ENCODE measurements at regions not wholly inside any gene's neighbourhood (a gene's known extent, or its start where the extent isn't known, plus 50 kb on each side); places are given as distances from the start of the nearest gene placed in this dataset.

DNA sequence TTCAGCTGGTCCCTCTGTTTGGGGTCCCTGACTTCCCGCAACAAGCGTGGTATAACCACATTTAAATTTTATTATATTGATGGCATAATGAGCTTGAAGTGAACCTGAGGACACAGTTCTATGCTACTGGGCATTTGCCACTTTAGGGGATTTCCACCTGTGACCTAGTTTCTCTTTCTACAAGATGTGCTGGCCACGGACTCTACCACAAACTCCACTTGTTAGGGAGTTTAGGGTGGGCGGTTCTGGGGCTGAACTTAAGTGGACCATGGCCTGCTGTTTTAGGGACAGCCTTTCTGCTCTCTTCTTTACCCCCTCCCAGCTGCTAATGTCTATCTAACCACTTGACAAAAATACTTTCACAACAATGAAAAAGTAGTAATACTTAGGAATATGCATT is 1199.1 kb downstream of the SI start:
- H3K9me3 ChIP-seq = no peaks in the 10 kb centered on the region
- no peaks in the 10 kb centered on the region for H3K36me3 ChIP-seq
- no peak for DNase-seq
- H3K27me3 ChIP-seq = no peaks in the 10 kb centered on the region
- no peak overlapping the region for H3K4me3 ChIP-seq

DNA sequence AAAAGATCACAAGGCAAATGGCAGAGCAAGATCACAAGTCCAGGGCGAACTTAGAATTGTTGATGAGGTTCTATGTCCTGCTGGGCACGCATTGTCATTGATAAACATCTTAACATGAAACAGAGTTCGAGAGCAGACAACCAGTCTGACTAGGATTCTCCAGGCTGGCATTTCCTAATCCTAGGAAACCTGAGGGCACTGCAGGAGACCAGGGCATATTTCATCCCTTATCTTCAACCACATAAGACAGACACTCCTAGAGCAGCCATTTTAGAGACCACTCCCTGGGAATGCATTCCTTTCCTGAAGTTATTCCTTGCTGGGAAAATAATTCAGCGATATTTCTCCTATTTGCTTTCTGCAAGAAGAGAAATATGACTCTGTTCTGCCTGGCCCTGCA is 1199.9 kb downstream of the SI start:
- Histone ChIP-seq H3K36me3 (no peaks in the 10 kb centered on the region), H3K9me3 (no peaks in the 10 kb centered on the region), H3K4me3 (no peak overlapping the region), H3K27me3 (no peaks in the 10 kb centered on the region)
- no peak for DNase-seq

DNA sequence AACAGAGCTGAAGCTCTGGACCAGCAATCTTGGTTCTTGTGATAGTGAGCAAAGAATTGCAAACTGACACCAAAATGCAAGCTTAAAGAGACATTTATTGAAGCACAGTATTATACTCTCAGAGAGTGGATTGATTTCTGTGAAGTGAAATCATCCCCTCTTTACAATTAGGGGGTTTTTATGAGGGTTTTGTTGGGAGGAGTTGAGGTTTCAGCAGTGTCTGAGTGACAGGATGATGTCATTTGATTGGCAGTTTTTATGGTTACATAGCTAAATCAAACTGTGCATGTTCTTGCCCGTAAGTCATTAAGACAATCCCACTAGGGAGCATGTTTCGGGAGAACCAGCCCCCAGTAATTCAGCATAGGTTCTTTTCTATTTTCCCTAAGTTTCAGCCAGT is 1200.5 kb downstream of the SI start:
- Histone ChIP-seq H3K36me3 (no peaks in the 10 kb centered on the region), H3K27me3 (no peaks in the 10 kb centered on the region), H3K9me3 (no peaks in the 10 kb centered on the region), H3K4me3 (no peak overlapping the region)
- no peak for DNase-seq

DNA sequence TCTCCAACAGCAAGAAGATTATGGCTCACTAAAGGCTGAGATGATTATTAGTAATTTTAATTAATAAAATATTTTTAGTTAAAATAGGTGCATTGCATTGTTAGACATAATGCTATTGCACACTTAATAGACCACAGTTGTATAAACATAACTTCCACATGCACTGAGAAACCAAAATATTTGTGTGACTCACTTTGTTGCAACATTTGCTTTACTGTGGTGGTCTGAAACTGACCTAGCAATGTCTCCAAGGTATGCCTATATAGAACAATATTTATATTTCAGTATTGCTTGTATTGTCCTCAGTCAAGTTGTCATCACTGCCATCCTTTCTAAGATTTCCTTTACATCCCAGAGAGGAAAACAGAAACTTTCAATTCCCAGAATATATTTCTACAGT is 1215.2 kb downstream of the SI start:
- DNase-seq = no peak
- no peaks in the 10 kb centered on the region for H3K9me3 ChIP-seq
- H3K27me3 ChIP-seq = no peaks in the 10 kb centered on the region

DNA sequence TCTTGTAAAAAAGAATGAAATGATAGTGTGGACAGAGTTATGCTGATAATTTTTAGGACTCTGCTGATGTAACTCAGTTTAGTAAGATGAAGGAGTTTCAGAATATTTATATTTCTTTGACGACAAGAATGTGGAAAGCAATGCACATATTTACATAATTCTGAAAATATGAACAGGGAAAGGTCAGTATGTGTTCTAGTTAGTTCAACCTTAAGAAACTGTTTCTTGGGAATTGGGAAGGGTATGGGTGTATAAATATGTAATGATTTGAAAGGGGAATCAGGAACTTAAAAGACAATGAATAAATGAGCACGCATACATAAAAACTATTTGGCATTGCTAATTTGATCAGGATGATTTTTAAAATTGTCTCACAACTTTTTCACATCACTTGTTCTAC is 1226.1 kb downstream of the SI start:
- DNase-seq = no peak
- H3K27me3 ChIP-seq = no peaks in the 10 kb centered on the region
- no peaks in the 10 kb centered on the region for H3K36me3 ChIP-seq
- H3K4me3 ChIP-seq = no peak overlapping the region
- H3K9me3 ChIP-seq = no peaks in the 10 kb centered on the region

More for the DNA sequence above, 1215.2 kb downstream of the SI start:
- Histone ChIP-seq H3K36me3 (no peaks in the 10 kb centered on the region), H3K4me3 (no peak overlapping the region)

DNA sequence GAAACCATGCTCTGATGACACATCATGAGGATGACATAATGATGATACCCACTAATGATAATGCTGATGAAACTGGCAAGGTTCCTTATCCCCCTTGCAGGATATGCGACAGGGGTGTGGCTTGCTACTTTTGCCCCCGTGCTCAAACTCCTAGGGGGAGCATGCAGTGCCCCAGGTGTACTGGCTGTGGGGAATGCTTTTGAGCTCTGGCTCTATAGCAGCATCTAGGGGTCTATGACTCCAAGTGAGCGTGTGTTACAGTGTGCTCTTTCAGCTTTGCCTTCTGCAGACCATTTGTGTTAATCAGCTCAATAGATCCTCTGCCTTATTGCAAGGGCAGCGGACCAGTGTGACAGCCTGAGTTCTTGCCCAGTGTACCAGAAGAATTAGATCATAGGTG is 1239.5 kb downstream of the SI start:
- Histone ChIP-seq H3K27me3 (no peaks in the 10 kb centered on the region), H3K36me3 (no peaks in the 10 kb centered on the region), H3K9me3 (no peaks in the 10 kb centered on the region), H3K4me3 (no peak overlapping the region)
- DNase-seq = no peak

DNA sequence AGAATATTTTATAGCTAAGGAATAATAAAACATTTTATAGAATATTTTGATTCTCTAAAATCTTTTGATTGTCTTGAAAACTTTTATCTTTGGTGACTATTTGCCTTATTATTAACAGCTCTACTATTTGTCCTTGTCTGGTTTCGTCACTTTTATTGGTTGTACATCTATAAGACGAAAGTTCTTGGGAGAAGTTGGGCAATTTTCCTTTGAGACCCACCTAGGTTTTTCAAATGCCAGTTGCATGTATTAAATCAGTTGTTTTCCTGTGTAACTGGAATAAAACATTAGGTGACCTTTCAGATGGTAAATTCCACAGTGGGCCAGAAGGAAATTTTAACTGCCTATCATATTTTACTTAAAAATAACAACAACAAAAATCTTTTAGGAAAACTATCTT is 1245.7 kb downstream of the SI start:
- H3K9me3 ChIP-seq = no peaks in the 10 kb centered on the region

DNA sequence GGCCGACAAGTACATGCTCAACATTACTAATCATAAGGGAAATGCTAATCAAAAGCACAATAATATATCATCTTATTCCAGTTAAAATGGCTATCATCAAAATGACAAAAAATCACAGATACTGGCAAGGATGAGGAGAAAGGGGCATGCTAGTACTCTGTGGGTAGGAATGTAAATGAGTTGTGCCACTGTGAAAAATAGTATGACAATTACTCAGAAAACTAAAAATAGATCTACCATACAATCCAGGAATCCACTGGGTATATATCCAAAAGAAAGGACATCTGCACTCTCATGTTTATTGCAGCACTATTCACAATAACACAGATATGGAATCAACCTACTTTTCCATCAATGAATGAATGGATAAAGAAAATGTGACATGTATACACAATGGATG is 1256.5 kb downstream of the SI start:
- no peak for DNase-seq
- Histone ChIP-seq H3K27me3 (no peaks in the 10 kb centered on the region), H3K4me3 (no peak overlapping the region), H3K36me3 (no peaks in the 10 kb centered on the region), H3K9me3 (no peaks in the 10 kb centered on the region)

More for the DNA sequence above, 1245.7 kb downstream of the SI start:
- no peaks in the 10 kb centered on the region for H3K36me3 ChIP-seq
- no peaks in the 10 kb centered on the region for H3K27me3 ChIP-seq
- DNase-seq = no peak
- H3K4me3 ChIP-seq = no peak overlapping the region

DNA sequence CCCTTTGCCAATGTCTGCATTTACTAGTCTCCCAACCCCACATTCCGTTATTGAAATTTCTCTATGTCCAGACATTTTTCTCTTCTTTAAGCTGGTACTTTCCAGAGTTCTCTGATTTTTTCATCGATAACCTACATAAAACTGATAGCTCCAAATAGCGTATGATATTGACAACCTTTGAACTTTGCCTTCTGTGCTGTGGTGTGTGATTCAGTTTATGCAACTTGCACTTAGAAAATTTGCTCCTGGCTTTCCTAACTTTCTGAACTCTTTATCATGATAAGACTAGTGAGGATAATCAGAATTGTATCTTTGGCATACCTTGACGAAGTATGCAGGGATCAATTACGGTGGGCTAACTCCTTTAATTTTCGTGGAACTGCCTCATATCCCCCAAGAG is 1261.3 kb downstream of the SI start:
- DNase-seq = no peak
- H3K27me3 ChIP-seq = no peaks in the 10 kb centered on the region
- no peaks in the 10 kb centered on the region; the same call in 1 of the 2 replicates for H3K9me3 ChIP-seq
- H3K36me3 ChIP-seq = no peaks in the 10 kb centered on the region
- H3K4me3 ChIP-seq = no peak overlapping the region

DNA sequence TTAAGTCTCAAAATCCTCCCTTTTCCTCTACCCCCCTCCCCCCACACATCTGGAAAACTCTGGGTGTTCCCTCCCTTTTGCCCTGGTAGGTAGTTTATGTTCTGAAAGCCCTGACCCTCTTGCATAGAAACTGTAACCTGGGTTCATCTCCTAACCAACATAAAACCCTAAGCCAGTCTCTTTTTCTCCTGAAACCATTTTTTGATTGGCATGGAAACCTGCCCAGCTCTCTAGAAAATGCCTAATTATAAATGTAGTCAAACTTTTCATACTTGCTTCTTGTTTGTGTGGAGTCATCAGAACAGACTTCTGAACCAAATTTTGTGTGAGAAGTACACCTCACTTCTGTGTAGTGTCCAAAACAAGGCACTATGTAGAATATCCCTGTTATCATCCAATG is 1264.4 kb downstream of the SI start:
- DNase-seq = no peak

DNA sequence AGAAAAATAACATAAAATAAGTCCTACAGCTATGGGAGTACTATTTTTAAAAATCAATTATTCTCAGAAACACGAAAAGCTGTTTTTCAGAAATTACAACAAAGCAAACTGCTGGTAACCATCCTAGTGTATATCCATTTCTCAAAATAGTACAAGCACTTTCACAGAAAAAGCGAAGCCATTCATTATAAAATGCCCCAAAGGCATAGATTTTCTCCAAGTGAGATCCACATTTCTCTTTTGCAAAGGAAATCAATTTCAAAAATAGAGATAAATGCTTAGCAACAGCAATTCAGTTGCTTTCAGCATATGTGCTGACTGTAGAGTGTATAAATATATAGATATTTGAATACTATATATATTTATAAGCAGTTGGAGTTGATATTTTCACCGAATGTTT is 1266.3 kb downstream of the SI start:
- Histone ChIP-seq H3K36me3 (no peaks in the 10 kb centered on the region), H3K9me3 (no peaks in the 10 kb centered on the region; the same call in 1 of the 2 replicates), H3K27me3 (no peaks in the 10 kb centered on the region), H3K4me3 (no peak overlapping the region)
- DNase-seq = no peak

More for the DNA sequence above, 1264.4 kb downstream of the SI start:
- Histone ChIP-seq H3K9me3 (no peaks in the 10 kb centered on the region; the same call in 1 of the 2 replicates), H3K27me3 (no peaks in the 10 kb centered on the region), H3K4me3 (no peak overlapping the region), H3K36me3 (no peaks in the 10 kb centered on the region)

DNA sequence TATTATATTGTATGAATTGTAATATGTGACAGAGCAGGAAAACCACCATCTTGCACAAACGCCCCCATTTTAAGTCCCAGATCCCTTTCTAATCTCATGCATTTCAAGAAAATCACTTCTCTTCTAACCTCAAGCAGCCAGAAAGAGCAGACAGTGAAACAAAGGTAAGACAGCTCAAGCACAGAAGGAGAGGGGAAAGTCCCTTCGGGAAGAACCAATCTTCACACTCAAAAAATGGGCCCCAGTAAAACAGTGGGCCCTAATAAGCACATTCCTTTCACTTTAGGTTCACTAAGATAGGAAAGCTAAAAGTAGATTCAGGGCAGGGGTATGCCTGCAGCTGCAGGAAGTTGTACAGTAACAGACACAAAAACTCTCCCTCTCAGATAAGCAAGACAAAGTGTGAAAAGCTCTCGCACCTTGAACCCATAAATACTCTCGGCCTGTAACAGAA is 1268.7 kb downstream of the SI start:
- no peaks in the 10 kb centered on the region for H3K9me3 ChIP-seq
- no peak for DNase-seq
- no peaks in the 10 kb centered on the region for H3K36me3 ChIP-seq
- H3K4me3 ChIP-seq = no peak overlapping the region
- no peaks in the 10 kb centered on the region for H3K27me3 ChIP-seq

DNA sequence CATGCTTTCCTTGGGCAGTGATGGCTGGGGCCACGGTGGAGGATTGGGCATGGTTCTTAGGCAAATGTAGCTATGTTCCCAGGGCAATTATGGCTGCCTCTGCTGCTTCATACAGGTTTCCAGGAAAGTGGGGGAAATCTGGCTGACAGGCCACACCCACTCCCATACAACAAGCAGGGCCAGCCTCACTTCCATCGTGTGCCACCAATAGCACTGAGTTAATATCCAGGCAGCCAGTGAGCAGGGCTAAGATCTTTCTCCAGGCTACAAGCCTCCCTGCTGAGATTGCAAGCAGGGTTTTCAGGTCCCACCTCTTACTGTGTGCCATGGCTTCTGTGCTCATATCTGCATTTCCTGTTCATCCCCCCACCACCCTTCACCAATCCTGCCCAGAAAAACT is 1291.9 kb downstream of the SI start:
- no peaks in the 10 kb centered on the region for H3K9me3 ChIP-seq
- H3K27me3 ChIP-seq = no peaks in the 10 kb centered on the region
- no peak for DNase-seq
- H3K4me3 ChIP-seq = no peak overlapping the region
- H3K36me3 ChIP-seq = no peaks in the 10 kb centered on the region

DNA sequence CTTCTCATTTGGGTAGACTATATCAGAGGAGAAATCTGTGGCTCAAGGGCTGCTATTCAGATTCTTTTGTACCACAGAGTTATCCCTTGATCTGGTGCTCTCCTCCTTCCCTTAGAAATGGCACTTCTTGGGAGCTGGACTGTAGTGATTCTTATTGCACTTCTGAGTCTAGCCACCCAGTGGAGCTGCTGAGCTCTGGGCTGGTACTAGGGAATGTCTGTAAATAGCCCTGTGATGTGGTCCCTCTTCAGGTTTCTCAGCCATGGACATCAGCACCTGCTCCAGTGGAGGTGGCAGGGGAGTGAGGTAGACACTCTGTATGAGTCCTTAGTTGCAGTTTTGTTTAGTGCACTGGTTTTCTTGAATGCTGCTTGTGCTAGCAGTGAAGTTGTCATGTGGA is 1292.6 kb downstream of the SI start:
- Histone ChIP-seq H3K9me3 (no peaks in the 10 kb centered on the region), H3K27me3 (no peaks in the 10 kb centered on the region), H3K4me3 (no peak overlapping the region), H3K36me3 (no peaks in the 10 kb centered on the region)
- no peak for DNase-seq

DNA sequence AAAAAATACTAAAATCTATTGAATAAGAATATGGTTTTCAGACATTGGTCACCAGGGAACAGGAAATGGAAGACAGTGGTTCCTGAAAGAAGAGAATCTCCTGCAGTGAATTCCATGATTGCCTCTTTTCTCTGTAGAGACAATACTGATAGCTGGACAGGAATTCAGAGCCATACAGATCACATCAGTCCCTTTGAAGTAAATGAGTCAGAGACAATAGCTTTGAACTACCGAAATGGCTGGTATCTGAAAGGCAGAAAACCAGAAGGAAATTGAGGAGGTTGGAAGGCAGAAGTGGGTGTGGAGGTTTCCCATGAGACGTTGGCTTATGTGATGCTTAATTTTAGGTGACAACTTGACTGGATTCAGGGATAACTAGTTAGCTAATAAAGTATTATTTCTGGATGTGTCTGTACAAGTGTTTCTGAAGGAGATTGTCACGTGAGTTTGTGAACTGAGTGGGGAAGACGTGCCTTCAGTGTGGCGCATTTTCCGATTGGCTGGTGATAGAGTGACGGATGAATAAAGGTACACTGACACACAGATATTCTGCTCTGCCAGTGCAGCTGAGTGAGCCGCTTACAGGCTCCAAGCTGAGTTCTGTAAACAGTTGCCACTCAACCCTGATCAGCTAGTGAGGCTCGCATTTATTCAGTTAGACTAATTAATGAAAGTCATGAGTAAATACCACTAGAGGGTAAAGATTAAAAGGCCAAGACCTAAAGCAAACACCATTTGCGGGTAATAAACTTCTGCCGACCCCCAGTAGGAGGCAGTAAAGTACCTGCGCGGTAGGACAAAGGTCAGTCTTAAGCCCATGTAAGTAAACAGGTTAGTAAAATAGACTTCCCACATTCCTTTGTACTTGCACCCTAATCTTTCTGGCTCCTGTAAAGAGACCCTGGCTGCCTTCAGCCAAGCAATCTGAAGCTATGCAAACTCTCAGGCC is 1298.6 kb downstream of the SI start:
- H3K4me3 ChIP-seq = no peak overlapping the region
- H3K9me3 ChIP-seq = no peaks in the 10 kb centered on the region
- DNase-seq = no peak
- H3K27me3 ChIP-seq = no peaks in the 10 kb centered on the region
- H3K36me3 ChIP-seq = no peaks in the 10 kb centered on the region

DNA sequence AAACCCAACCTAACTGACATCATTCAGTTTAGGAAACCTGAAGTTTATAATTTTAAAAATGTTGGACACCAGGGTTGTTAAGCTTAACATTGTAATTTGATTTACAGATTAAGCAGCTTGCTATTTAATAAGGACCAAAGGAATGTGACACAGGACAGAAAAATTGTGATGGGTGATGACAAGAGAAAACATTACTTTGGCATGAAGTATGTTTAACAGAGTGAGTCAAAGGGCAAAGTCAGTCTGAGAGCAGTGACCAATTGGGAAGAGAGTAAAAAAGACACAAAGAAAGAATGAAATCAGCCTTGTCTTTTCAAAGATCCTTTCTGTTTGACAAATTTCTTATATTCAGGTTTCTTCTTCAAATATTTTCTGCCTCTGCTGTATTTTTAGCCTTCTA is 1301.6 kb downstream of the SI start:
- Histone ChIP-seq H3K9me3 (no peaks in the 10 kb centered on the region), H3K4me3 (no peak overlapping the region), H3K27me3 (no peaks in the 10 kb centered on the region), H3K36me3 (no peaks in the 10 kb centered on the region)
- no peak for DNase-seq

DNA sequence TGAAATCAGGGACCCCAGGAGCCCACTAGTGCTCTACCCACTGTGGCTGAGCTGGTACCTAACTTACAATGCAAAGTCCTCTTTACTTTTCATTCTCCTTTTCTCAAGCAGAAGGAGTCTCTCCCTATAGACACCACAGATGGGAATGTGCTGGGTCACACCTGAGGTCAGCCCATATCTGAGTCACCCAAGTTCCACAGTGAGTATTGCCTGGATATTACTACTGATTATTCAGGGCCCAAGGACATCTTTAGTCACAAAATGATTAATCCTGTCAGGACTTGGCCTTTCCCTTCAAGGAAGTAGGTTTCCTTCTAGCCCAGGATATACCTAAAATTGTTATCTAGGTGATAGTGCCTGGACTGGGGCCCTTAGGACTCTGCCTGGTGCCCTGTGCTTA is 1305.2 kb downstream of the SI start:
- no peaks in the 10 kb centered on the region for H3K9me3 ChIP-seq
- H3K4me3 ChIP-seq = no peak overlapping the region
- DNase-seq = no peak
- H3K36me3 ChIP-seq = no peaks in the 10 kb centered on the region
- no peaks in the 10 kb centered on the region for H3K27me3 ChIP-seq

DNA sequence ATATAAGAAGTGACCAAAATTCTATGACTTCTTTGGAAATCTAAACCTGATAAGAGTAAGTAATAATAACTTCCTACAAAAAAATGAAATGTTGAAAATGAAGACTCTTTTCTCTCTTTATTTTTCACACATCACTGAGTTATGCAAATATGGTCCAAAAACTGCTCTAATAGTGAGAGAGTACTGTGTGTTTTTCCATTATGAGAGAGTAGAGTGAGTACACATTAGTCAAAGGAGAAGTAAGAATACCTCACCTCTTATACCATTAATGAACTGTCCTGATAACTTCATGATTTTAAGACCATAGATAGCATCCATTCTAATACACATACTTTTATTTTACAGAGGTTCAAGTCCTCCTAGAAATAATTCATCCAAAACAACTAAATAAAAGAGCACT is 1310.2 kb downstream of the SI start:
- no peak for DNase-seq
- Histone ChIP-seq H3K9me3 (no peaks in the 10 kb centered on the region), H3K36me3 (no peaks in the 10 kb centered on the region), H3K27me3 (no peaks in the 10 kb centered on the region), H3K4me3 (no peak overlapping the region)

Data from MG63 (cell line).